Uterus (tissue), 2 donors: ENCODE measurements at regions not wholly inside any gene's neighbourhood (a gene's known extent, or its start where the extent isn't known, plus 50 kb on each side); places are given as distances from the start of the nearest gene placed in this dataset.

Experiments used
- CTCF ChIP-seq, 4 experiments: fragments of 200-600 bp in 2 of 4; fragments of 450-650 bp in 2 of 4; sonication (generic) in 2 of 4; IDR thresholded peaks; one replicate each; pipeline ENCODE4 v1.5.1; 2016 to 2019; ENCODE audit warnings: antibody characterized with exemption in 4 of 4, mild to moderate bottlenecking in 2 of 4, moderate library complexity in 1 of 4
- POLR2A ChIP-seq, 2 donors: fragments of 450-650 bp; IDR thresholded peaks; one replicate each; pipeline ENCODE4 v1.6.1; 2016; ENCODE audit warnings: antibody characterized with exemption in 2 of 2, mild to moderate bottlenecking in 1 of 2, moderate library complexity in 1 of 2

DNA sequence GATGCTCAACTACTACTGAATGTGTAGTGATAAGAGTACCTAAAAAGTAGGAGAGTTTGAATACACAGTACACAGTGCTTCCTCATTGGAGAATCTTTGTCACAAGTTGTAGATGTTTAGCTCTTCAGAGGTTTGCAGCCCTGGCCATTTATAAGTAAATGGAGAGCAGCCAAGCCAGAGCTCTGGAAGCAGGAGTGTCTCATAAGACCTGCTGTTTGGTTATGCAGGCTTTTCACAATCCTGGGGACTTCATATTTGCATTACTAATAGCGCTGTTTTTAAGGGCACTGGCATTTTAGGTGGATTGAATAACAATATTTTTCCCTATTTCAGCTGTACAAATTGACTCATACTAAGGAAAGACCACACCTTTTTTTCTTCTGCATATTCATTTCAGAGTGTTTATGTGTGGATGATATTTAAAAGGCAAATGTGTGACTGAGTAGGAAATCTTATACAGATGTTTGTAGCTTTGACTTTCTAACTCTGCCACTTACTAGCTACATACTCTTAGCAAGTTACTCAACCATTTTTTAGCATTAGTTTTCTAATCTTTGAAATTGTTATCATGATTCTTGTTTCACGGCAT lies 730.5 kb upstream of the MAP3K7 start:
- TF ChIP-seq CTCF (IDR thresholded peaks at IDR 0.05), result no peak
- no peak for TF ChIP-seq POLR2A (IDR thresholded peaks at IDR 0.05)
